H1 (cell line): ENCODE measurements at regions not wholly inside any gene's neighbourhood (a gene's known extent, or its start where the extent isn't known, plus 50 kb on each side); places are given as distances from the start of the nearest gene placed in this dataset.

ENCODE experiments used
- CTCF ChIA-PET: fragments of 300-600 bp; sonication (Branson Sonifier 250); formaldehyde crosslinking; loops from one replicate; lab custom pipeline; 2021; ENCODE audit not compliant: partially characterized antibody; lab: Charles Lee
- POLR2A ChIA-PET: fragments of 300-600 bp; sonication (Branson Sonifier 250); formaldehyde crosslinking; loops from one replicate; lab custom pipeline; 2021; ENCODE audit warnings: inconsistent platforms; ENCODE audit not compliant: partially characterized antibody; lab: Charles Lee
- DNase-seq, 2 experiments: peaks; one replicate each; pipeline versions ENCODE4 v3.0.0 to v3.0.0-alpha.2; 2010 to 2022; ENCODE audit warnings: low spot score in 2 of 2, low read depth in 1 of 2, mixed read lengths in 1 of 2
- FAIRE-seq: peaks from 2 replicates; lab custom pipeline; 2011; peaks lifted over from hg19 to GRCh38; lab: Jason Lieb, UNC
- H2AFZ ChIP-seq: 2 replicates; pipeline ENCODE4 v1.8.1; 2012; ENCODE audit warnings: low read length, inconsistent platforms
- H2AK5ac ChIP-seq: 2 replicates; pipeline ENCODE4 v1.6.1; 2013; ENCODE audit warnings: low read depth, low read length
- H2BK120ac ChIP-seq: replicated peaks from 2 replicates; pipeline ENCODE3; 2013; ENCODE audit warnings: low read depth, low read length, inconsistent platforms
- H2BK12ac ChIP-seq: 2 replicates; pipeline ENCODE4 v1.6.1; 2013; ENCODE audit warnings: low read depth, low read length
- H2BK15ac ChIP-seq: 2 replicates; pipeline ENCODE4 v1.6.1; 2013; ENCODE audit warnings: low read length
- H2BK20ac ChIP-seq: 2 replicates; pipeline ENCODE4 v1.6.1; 2013; ENCODE audit warnings: low read length
- H2BK5ac ChIP-seq: 2 replicates; pipeline ENCODE4 v1.6.1; 2013; ENCODE audit warnings: low read depth, low read length
- H3K14ac ChIP-seq: 2 replicates; pipeline ENCODE4 v1.6.1; 2013; ENCODE audit warnings: inconsistent platforms; ENCODE audit not compliant: insufficient read length
- H3K18ac ChIP-seq: 2 replicates; pipeline ENCODE4 v1.6.1; 2013; ENCODE audit warnings: low read length; ENCODE audit errors: extremely low read depth
- H3K23ac ChIP-seq: 2 replicates; pipeline ENCODE4 v1.6.1; 2013; ENCODE audit warnings: inconsistent platforms; ENCODE audit not compliant: insufficient read length
- H3K23me2 ChIP-seq: 2 replicates; pipeline ENCODE4 v1.6.1; 2013; ENCODE audit warnings: low read depth, low read length
- H3K27ac ChIP-seq: 2 replicates; pipeline ENCODE4 v1.6.1; 2011; ENCODE audit warnings: low read depth, low read length, inconsistent platforms
- H3K27me3 ChIP-seq, 4 experiments: replicated peaks in 1 of 4; 1 replicate in 1 of 4; 2 replicates in 3 of 4; pipeline versions ENCODE4 v1.6.1 to v1.8.1; 2011 to 2013; ENCODE audit warnings: low read length in 3 of 4, mild to moderate bottlenecking in 3 of 4, inconsistent platforms in 2 of 4, mixed read lengths in 2 of 4, moderate library complexity in 1 of 4; ENCODE audit not compliant: control insufficient read depth in 3 of 4, insufficient read depth in 3 of 4; ENCODE audit errors: extremely low read depth in 1 of 4
- H3K36me3 ChIP-seq, 4 experiments: 2 replicates each; pipeline versions ENCODE4 v1.6.1 to v1.8.1; 2011 to 2013; ENCODE audit warnings: mild to moderate bottlenecking in 4 of 4, low read length in 3 of 4, moderate library complexity in 2 of 4, control low read depth in 1 of 4, inconsistent platforms in 1 of 4; ENCODE audit not compliant: insufficient read depth in 4 of 4, control insufficient read depth in 2 of 4
- H3K4ac ChIP-seq: replicated peaks from 2 replicates; pipeline ENCODE3; 2013; ENCODE audit warnings: low read length, low read depth, mixed read lengths, inconsistent platforms; ENCODE audit not compliant: insufficient read length
- H3K4me1 ChIP-seq, 4 experiments: replicated peaks in 1 of 4; 1 replicate in 1 of 4; 2 replicates in 3 of 4; pipeline versions ENCODE4 v1.6.1 to v1.8.1; 2011 to 2013; ENCODE audit warnings: low read length in 3 of 4, inconsistent platforms in 2 of 4, mixed read lengths in 1 of 4; ENCODE audit not compliant: insufficient read depth in 4 of 4, control insufficient read depth in 3 of 4
- H3K4me2 ChIP-seq, 2 experiments: 2 replicates each; pipeline versions ENCODE4 v1.6.1 to v1.8.1; 2011 to 2013; ENCODE audit warnings: low read depth in 2 of 2, low read length in 2 of 2, control low read depth in 1 of 2, inconsistent platforms in 1 of 2, mild to moderate bottlenecking in 1 of 2; ENCODE audit not compliant: insufficient read depth in 1 of 2
- H3K4me3 ChIP-seq, 4 experiments: fragments of 200-600, 300-600 bp in 1 of 4; sonication (generic), shearing (Covaris generic), sonication (Bioruptor Twin) in 1 of 4; 2 replicates each; pipeline versions ENCODE4 v1.5.1 to v1.8.1; 2011 to 2016; ENCODE audit warnings: low read length in 4 of 4, low read depth in 3 of 4, control low read depth in 2 of 4, inconsistent platforms in 2 of 4, mild to moderate bottlenecking in 2 of 4, mixed read lengths in 1 of 4, moderate library complexity in 1 of 4; ENCODE audit not compliant: insufficient read depth in 2 of 4; ENCODE audit errors: extremely low read depth in 1 of 4
- H3K56ac ChIP-seq: replicated peaks from 2 replicates; pipeline ENCODE3; 2013; ENCODE audit warnings: low read depth, mild to moderate bottlenecking, mixed read lengths, low read length, inconsistent platforms; ENCODE audit not compliant: insufficient read length
- H3K79me1 ChIP-seq: 2 replicates; pipeline ENCODE4 v1.6.1; 2013; ENCODE audit warnings: low read depth, low read length, control low read depth
- H3K79me2 ChIP-seq, 2 experiments: 2 replicates each; pipeline versions ENCODE4 v1.6.1 to v1.8.1; 2012 to 2013; ENCODE audit warnings: low read length in 2 of 2, mild to moderate bottlenecking in 2 of 2, inconsistent platforms in 1 of 2; ENCODE audit not compliant: insufficient read depth in 2 of 2, control insufficient read depth in 1 of 2
- H3K9ac ChIP-seq, 4 experiments: replicated peaks in 1 of 4; 1 replicate in 1 of 4; 2 replicates in 3 of 4; pipeline versions ENCODE4 v1.6.1 to v1.8.1; 2011 to 2013; ENCODE audit warnings: low read depth in 3 of 4, low read length in 3 of 4, control low read depth in 2 of 4, mild to moderate bottlenecking in 2 of 4, moderate library complexity in 2 of 4, inconsistent platforms in 1 of 4; ENCODE audit errors: extremely low read depth in 1 of 4
- H3K9me3 ChIP-seq, 2 experiments: 2 replicates each; pipeline versions ENCODE4 v1.6.1 to v1.8.1; 2012 to 2013; ENCODE audit warnings: mild to moderate bottlenecking in 2 of 2, moderate library complexity in 2 of 2, control low read depth in 1 of 2, inconsistent platforms in 1 of 2, low read depth in 1 of 2, low read length in 1 of 2, mixed read lengths in 1 of 2; ENCODE audit not compliant: insufficient read depth in 2 of 2
- H4K20me1 ChIP-seq, 2 experiments: replicated peaks in 1 of 2; 2 replicates each; pipeline versions ENCODE3 to v1.8.1; 2011 to 2013; ENCODE audit warnings: inconsistent platforms in 2 of 2, low read length in 2 of 2, mild to moderate bottlenecking in 1 of 2; ENCODE audit not compliant: insufficient read depth in 2 of 2, control insufficient read depth in 1 of 2
- H4K5ac ChIP-seq: 2 replicates; pipeline ENCODE4 v1.6.1; 2013; ENCODE audit warnings: low read length, low read depth, mixed read lengths, inconsistent platforms; ENCODE audit not compliant: insufficient read length
- H4K8ac ChIP-seq: 2 replicates; pipeline ENCODE4 v1.8.0; 2013; ENCODE audit warnings: mild to moderate bottlenecking, moderate library complexity, low read length, inconsistent platforms; ENCODE audit not compliant: insufficient read depth; ENCODE audit errors: extremely low read depth
- H4K91ac ChIP-seq: replicated peaks from 2 replicates; pipeline ENCODE3; 2013; ENCODE audit warnings: low read length, mixed read lengths, inconsistent platforms; ENCODE audit not compliant: insufficient read length
- BCL11A ChIP-seq, 2 experiments: IDR thresholded peaks; one replicate each; pipeline ENCODE4 v1.6.1; 2011; ENCODE audit warnings: low read depth in 2 of 2, low read length in 2 of 2, mild to moderate bottlenecking in 2 of 2
- CBX5 ChIP-seq: fragments of 300-800, 300-1000 bp; sonication (generic); IDR thresholded peaks from 2 replicates; pipeline ENCODE4 v1.7.1; 2016; ENCODE audit warnings: antibody characterized with exemption, low read length, low read depth
- JUN ChIP-seq: IDR thresholded peaks from 2 replicates; pipeline ENCODE4 v1.6.1; 2011; ENCODE audit warnings: low read depth, mild to moderate bottlenecking, improper control_type of control experiment, low read length
- JUND ChIP-seq: IDR thresholded peaks from 2 replicates; pipeline ENCODE4 v1.6.1; 2011; ENCODE audit warnings: mild to moderate bottlenecking, improper control_type of control experiment, low read length
- PHF8 ChIP-seq: fragments of 200-600 bp; sonication (generic); conservative IDR thresholded peaks from 2 replicates; pipeline ENCODE4 v1.7.1; 2012; ENCODE audit warnings: low read depth, mild to moderate bottlenecking, inconsistent platforms, low read length, moderate library complexity
- SP4 ChIP-seq: IDR thresholded peaks from 2 replicates; pipeline ENCODE4 v1.6.1; 2012; ENCODE audit warnings: low read length, inconsistent platforms
- TAF1 ChIP-seq: IDR thresholded peaks from 2 replicates; pipeline ENCODE4 v1.6.1; 2011; ENCODE audit warnings: mild to moderate bottlenecking, low read depth, low read length
- USF2 ChIP-seq: IDR thresholded peaks from 2 replicates; pipeline ENCODE4 v1.6.1; 2011; ENCODE audit warnings: low read length, improper control_type of control experiment
- ZNF274 ChIP-seq: IDR thresholded peaks from 2 replicates; pipeline ENCODE4 v1.7.0; 2012; ENCODE audit warnings: low read length, borderline replicate concordance; ENCODE audit errors: extremely low read depth
- WGBS, 2 experiments: shearing (Covaris generic) in 1 of 2; methylation state at CpG; one replicate each; pipeline versions ENCODE4 v1.1.6 to v1.1.7; 2013 to 2015; ENCODE audit warnings: low lambda C conversion rate in 2 of 2, mixed read lengths in 2 of 2, inconsistent platforms in 1 of 2, low coverage in 1 of 2, missing lambda C conversion rate in 1 of 2; ENCODE audit not compliant: insufficient replicate concordance in 2 of 2, insufficient coverage in 1 of 2, insufficient read length in 1 of 2; ENCODE audit errors: extremely low coverage in 1 of 2, missing lambda C conversion rate in 1 of 2; 5-methylcytosine and 5-hydroxymethylcytosine counted together

- TF ChIP-seq SP4 (no peak), CBX5 (no peak), TAF1 (no peak), USF2 (no peak), PHF8 (no peak), BCL11A (IDR thresholded peaks at IDR 0.05; ENCODE audit: low read depth in 2 of 2, low read length in 2 of 2) (no peak), JUN (no peak), JUND (no peak), ZNF274 (no peak)
- Histone ChIP-seq H3K18ac (no peak overlapping the region), H3K4me1 (no peaks in the 10 kb centered on the region; a peak in 1 of 7 replicates), H3K56ac (no peak overlapping the region), H3K27ac (no peak overlapping the region), H3K4ac (no peak overlapping the region), H2BK120ac (no peak overlapping the region), H3K4me3 (no peak overlapping the region), H3K27me3 (no peaks in the 10 kb centered on the region), H3K79me2 (no peaks in the 10 kb centered on the region), H2AFZ (no peak overlapping the region; the same call in 1 of the 2 replicates), H4K20me1 (no peaks in the 10 kb centered on the region), H2BK20ac (no peak overlapping the region), H4K5ac (no peak overlapping the region), H3K23me2 (no peaks in the 10 kb centered on the region), H3K9ac (no peak overlapping the region), H3K9me3 (no peaks in the 10 kb centered on the region), H2BK12ac (no peak overlapping the region), H2BK15ac (no peak overlapping the region), H4K8ac (no peak overlapping the region), H3K36me3 (no peaks in the 10 kb centered on the region), H3K14ac (no peak overlapping the region), H3K4me2 (no peak overlapping the region), H2AK5ac (no peak overlapping the region), H3K23ac (no peak overlapping the region), H2BK5ac (no peak overlapping the region), H3K79me1 (no peaks in the 10 kb centered on the region), H4K91ac (no peak overlapping the region)
- ChIA-PET CTCF (no interaction called here), POLR2A (no interaction called here)
- WGBS, 2 experiments = 82% methylated on average over 3 of the region's 3 CpGs; no CpG with 5 or more reads in 1 of the 2 experiments
- DNase-seq (no peak), FAIRE-seq (no peak)
Observed at GRCh38 chr18:11336241-11336640, 186.9 kb upstream of the PIEZO2 start.
